Keratinocyte (primary cell): ENCODE measurements at regions not wholly inside any gene's neighbourhood (a gene's known extent, or its start where the extent isn't known, plus 50 kb on each side); places are given as distances from the start of the nearest gene placed in this dataset.

ENCODE experiments used
- DNase-seq: peaks from one replicate; pipeline ENCODE4 v3.0.0-alpha.2; 2011; ENCODE audit warnings: low read depth, missing footprints, low spot score
- FAIRE-seq: peaks from 2 replicates; lab custom pipeline; 2011; peaks lifted over from hg19 to GRCh38; lab: Jason Lieb, UNC
- H2AFZ ChIP-seq: 2 replicates; pipeline ENCODE4 v1.6.0; 2012; ENCODE audit warnings: low read length, control low read depth, inconsistent platforms; ENCODE audit not compliant: control insufficient read depth
- H3K27ac ChIP-seq: 2 replicates; pipeline ENCODE4 v1.5.1; 2011; ENCODE audit warnings: low read length; ENCODE audit not compliant: control insufficient read depth, insufficient read depth
- H3K27me3 ChIP-seq: 3 replicates; pipeline ENCODE4 v1.6.0; 2011; ENCODE audit warnings: low read length; ENCODE audit not compliant: control insufficient read depth, insufficient read depth; ENCODE audit errors: extremely low read depth
- H3K36me3 ChIP-seq, 2 experiments: 2 replicates in 1 of 2; 3 replicates in 1 of 2; pipeline ENCODE4 v1.5.1; 2011; ENCODE audit warnings: low read length in 2 of 2, mild to moderate bottlenecking in 1 of 2; ENCODE audit not compliant: control insufficient read depth in 2 of 2, insufficient read depth in 2 of 2; ENCODE audit errors: extremely low read depth in 1 of 2
- H3K4me1 ChIP-seq: 3 replicates; pipeline ENCODE4 v1.5.1; 2011; ENCODE audit warnings: low read length; ENCODE audit not compliant: control insufficient read depth, insufficient read depth; ENCODE audit errors: extremely low read depth
- H3K4me2 ChIP-seq: 3 replicates; pipeline ENCODE4 v1.6.0; 2011; ENCODE audit warnings: low read depth, low read length; ENCODE audit not compliant: control insufficient read depth, insufficient read depth; ENCODE audit errors: extremely low read depth
- H3K4me3 ChIP-seq, 3 experiments: fragments of 200-600 bp in 1 of 3; sonication (generic) in 1 of 3; 2 replicates in 2 of 3; 3 replicates in 1 of 3; pipeline ENCODE4 v1.5.1; 2011 to 2016; ENCODE audit warnings: low read length in 3 of 3, mild to moderate bottlenecking in 3 of 3, control low read depth in 2 of 3, inconsistent platforms in 1 of 3, low read depth in 1 of 3, mixed read lengths in 1 of 3, mixed run types in 1 of 3, moderate library complexity in 1 of 3; ENCODE audit not compliant: control insufficient read depth in 2 of 3, insufficient read depth in 2 of 3; ENCODE audit errors: extremely low read depth in 1 of 3
- H3K79me2 ChIP-seq: 2 replicates; pipeline ENCODE4 v1.6.0; 2012; ENCODE audit warnings: low read length; ENCODE audit not compliant: control insufficient read depth, insufficient read depth
- H3K9ac ChIP-seq: 3 replicates; pipeline ENCODE4 v1.6.0; 2011; ENCODE audit warnings: low read length; ENCODE audit not compliant: control insufficient read depth, insufficient read depth; ENCODE audit errors: extremely low read depth
- H3K9me1 ChIP-seq: 3 replicates; pipeline ENCODE4 v1.6.0; 2011; ENCODE audit warnings: low read length; ENCODE audit not compliant: control insufficient read depth, insufficient read depth; ENCODE audit errors: extremely low read depth
- H3K9me3 ChIP-seq: 2 replicates; pipeline ENCODE4 v1.5.1; 2012; ENCODE audit warnings: low read depth, low read length; ENCODE audit not compliant: control insufficient read depth
- H4K20me1 ChIP-seq: 3 replicates; pipeline ENCODE4 v1.6.0; 2011; ENCODE audit warnings: low read length; ENCODE audit not compliant: control insufficient read depth, insufficient read depth; ENCODE audit errors: extremely low read depth
- CTCF ChIP-seq, 3 experiments: IDR thresholded peaks in 1 of 3; conservative IDR thresholded peaks in 1 of 3; optimal IDR thresholded peaks in 1 of 3; 2 replicates in 2 of 3; 3 replicates in 1 of 3; pipeline versions ENCODE3 to v1.5.1; 2011; ENCODE audit warnings: low read length in 3 of 3, mild to moderate bottlenecking in 3 of 3, moderate library complexity in 2 of 3, control low read depth in 1 of 3, inconsistent platforms in 1 of 3; ENCODE audit not compliant: insufficient read depth in 2 of 3; ENCODE audit errors: extremely low read depth in 1 of 3
- EZH2 ChIP-seq: IDR thresholded peaks from one replicate; pipeline ENCODE4 v1.6.1; 2012; ENCODE audit warnings: inconsistent platforms, mild to moderate bottlenecking, low read length, moderate library complexity
- dilution Hi-C: fragments of 300-500 bp; cut with MboI; formaldehyde crosslinking; loops from one replicate; pipeline ENCODE4 v1.7.0; 2020; ENCODE audit warnings: low sequenced_read_pairs; ENCODE audit not compliant: extremely low pct_ligation_motif_present

- no peak for DNase-seq
- Histone ChIP-seq H3K4me2 (no peak overlapping the region), H3K79me2 (no peaks in the 10 kb centered on the region), H3K27ac (no peak overlapping the region), H2AFZ (no peak overlapping the region), H3K36me3 (no peaks in the 10 kb centered on the region), H3K4me3 (no peak overlapping the region), H3K27me3 (no peaks in the 10 kb centered on the region), H3K9me1 (no peaks in the 10 kb centered on the region), H3K9me3 (no peaks in the 10 kb centered on the region), H3K9ac (no peak overlapping the region), H3K4me1 (no peaks in the 10 kb centered on the region), H4K20me1 (no peaks in the 10 kb centered on the region)
- dilution Hi-C loops: no loop called here
- no peak for TF ChIP-seq EZH2
- no peak for TF ChIP-seq CTCF (optimal IDR thresholded peaks at IDR 0.05 in 1 of 3, IDR thresholded peaks at IDR 0.05 in 1 of 3, conservative IDR thresholded peaks at IDR 0.05 in 1 of 3; ENCODE audit: extremely low read depth in 1 of 3, insufficient read depth in 2 of 3, low read length in 3 of 3)
- no peak for FAIRE-seq
Observed at GRCh38 chr13:34777914-34778303, 164.2 kb upstream of the NBEA start.

- Histone ChIP-seq H3K4me2 (no peak overlapping the region), H3K9me3 (no peaks in the 10 kb centered on the region), H3K4me3 (no peak overlapping the region), H3K27me3 (no peaks in the 10 kb centered on the region), H3K9me1 (no peaks in the 10 kb centered on the region), H3K36me3 (no peaks in the 10 kb centered on the region), H3K9ac (no peak overlapping the region), H3K4me1 (no peaks in the 10 kb centered on the region), H4K20me1 (no peaks in the 10 kb centered on the region), H3K27ac (no peak overlapping the region), H2AFZ (no peak overlapping the region), H3K79me2 (no peaks in the 10 kb centered on the region)
- TF ChIP-seq CTCF (optimal IDR thresholded peaks at IDR 0.05 in 1 of 3, IDR thresholded peaks at IDR 0.05 in 1 of 3, conservative IDR thresholded peaks at IDR 0.05 in 1 of 3; ENCODE audit: extremely low read depth in 1 of 3, insufficient read depth in 2 of 3, low read length in 3 of 3) (peak in 1 of 3 experiments; percentile 22), EZH2 (no peak)
- DNase-seq: no peak
- FAIRE-seq: no peak
- dilution Hi-C loops: no loop called here
Observed at GRCh38 chr13:34779171-34779570, 162.9 kb upstream of the NBEA start.
